ENCODE measurements at regions not wholly inside any gene's neighbourhood (a gene's known extent, or its start where the extent isn't known, plus 50 kb on each side); places are given as distances from the start of the nearest gene placed in this dataset.

- DNase-seq (ENCODE audit: low spot score): no peak
These were observed 68.5 kb upstream of the FSTL5 start for GRCh38 chr4:162232349-162232748.

- DNase-seq (ENCODE audit: low spot score): no peak
These were observed 65.9 kb upstream of the FSTL5 start for GRCh38 chr4:162229670-162230069.

GRCh38 chr4:162221148-162221547 lies 57.3 kb upstream of the FSTL5 start:
- DNase-seq (ENCODE audit: low spot score): no peak

Measured in HT-29 (cell line).